Fibroblast of skin of scalp (primary cell): ENCODE measurements at regions not wholly inside any gene's neighbourhood (a gene's known extent, or its start where the extent isn't known, plus 50 kb on each side); places are given as distances from the start of the nearest gene placed in this dataset.

ENCODE experiments used
- DNase-seq: peaks from one replicate; pipeline ENCODE4 v3.0.0-alpha.2; 2013

- no peak for DNase-seq
Measured at GRCh38 chr5:117486879-117487391, 912.3 kb upstream of the SEMA6A start.

GRCh38 chr5:117486261-117486660, 911.6 kb upstream of the SEMA6A start:
- DNase-seq = no peak

GRCh38 chr5:117475919-117476318, 901.3 kb upstream of the SEMA6A start:
- no peak for DNase-seq

- no peak for DNase-seq
Measured at GRCh38 chr5:117473165-117473564, 898.5 kb upstream of the SEMA6A start.

- DNase-seq = no peak
Measured at GRCh38 chr5:117463881-117464570, 889.4 kb upstream of the SEMA6A start.

GRCh38 chr5:117461966-117462365, 887.3 kb upstream of the SEMA6A start:
- DNase-seq = no peak

- no peak for DNase-seq
Measured at GRCh38 chr5:117461403-117461802, 886.8 kb upstream of the SEMA6A start.

GRCh38 chr5:117457656-117458055, 883.0 kb upstream of the SEMA6A start:
- no peak for DNase-seq

- no peak for DNase-seq
Measured at GRCh38 chr5:117456866-117457470, 882.3 kb upstream of the SEMA6A start.

- no peak for DNase-seq
Measured at GRCh38 chr5:117455236-117456233, 880.9 kb upstream of the SEMA6A start.

- DNase-seq = peak; percentile 18
Measured at GRCh38 chr5:117454716-117455212, 880.1 kb upstream of the SEMA6A start.

- DNase-seq = no peak
Measured at GRCh38 chr5:117436846-117437245, 862.2 kb upstream of the SEMA6A start.

GRCh38 chr5:117435203-117435602, 860.6 kb upstream of the SEMA6A start:
- no peak for DNase-seq

- DNase-seq = no peak
Measured at GRCh38 chr5:117434254-117434653, 859.6 kb upstream of the SEMA6A start.

GRCh38 chr5:117433818-117434217, 859.2 kb upstream of the SEMA6A start:
- DNase-seq = no peak

- DNase-seq = no peak
Measured at GRCh38 chr5:117431091-117431490, 856.5 kb upstream of the SEMA6A start.

- DNase-seq = no peak
Measured at GRCh38 chr5:117425163-117425562, 850.5 kb upstream of the SEMA6A start.

- DNase-seq = no peak
Measured at GRCh38 chr5:117424559-117424958, 849.9 kb upstream of the SEMA6A start.

GRCh38 chr5:117417501-117417900, 842.9 kb upstream of the SEMA6A start:
- DNase-seq = no peak

GRCh38 chr5:117414926-117415325, 840.3 kb upstream of the SEMA6A start:
- DNase-seq = peak; percentile 3

GRCh38 chr5:117411701-117412100, 837.1 kb upstream of the SEMA6A start:
- peak; percentile 1 for DNase-seq

- no peak for DNase-seq
Measured at GRCh38 chr5:117405197-117405596, 830.6 kb upstream of the SEMA6A start.
